Type B pancreatic cell (in vitro differentiated cells): ENCODE measurements at regions not wholly inside any gene's neighbourhood (a gene's known extent, or its start where the extent isn't known, plus 50 kb on each side); places are given as distances from the start of the nearest gene placed in this dataset.

Experiments
- DNase-seq: peaks from one replicate; pipeline ENCODE4 v3.0.0; 2021; ENCODE audit warnings: mixed read lengths; ENCODE audit not compliant: unreplicated experiment; ENCODE audit errors: extremely low spot score
- H3K27ac Mint-ChIP-seq: 2 replicates; pipeline ENCODE4 v1.8.0; 2021; ENCODE audit warnings: mild to moderate bottlenecking, mixed read lengths
- H3K27me3 Mint-ChIP-seq: 2 replicates; pipeline ENCODE4 v1.8.0; 2021; ENCODE audit warnings: mixed read lengths
- H3K36me3 Mint-ChIP-seq: 2 replicates; pipeline ENCODE4 v1.8.0; 2021; ENCODE audit warnings: mixed read lengths
- H3K4me1 Mint-ChIP-seq: one replicate; pipeline ENCODE4 v1.8.0; 2021; ENCODE audit warnings: mixed read lengths; ENCODE audit not compliant: unreplicated experiment
- H3K4me3 Mint-ChIP-seq: 2 replicates; pipeline ENCODE4 v1.8.0; 2021; ENCODE audit warnings: mild to moderate bottlenecking, mixed read lengths
- H3K9me3 Mint-ChIP-seq: 2 replicates; pipeline ENCODE4 v1.8.0; 2021; ENCODE audit warnings: mixed read lengths
- CTCF ChIP-seq: fragments of 200-600 bp; sonication (generic); conservative IDR thresholded peaks from 2 replicates; pipeline ENCODE4 v1.5.0; 2021; ENCODE audit warnings: antibody characterized with exemption, mild to moderate bottlenecking

- no peak overlapping the region for H3K27ac Mint-ChIP-seq
- H3K9me3 Mint-ChIP-seq, result peaks cover 9% of the 10 kb centered on the region
- H3K4me3 Mint-ChIP-seq, result no peak overlapping the region
- H3K4me1 Mint-ChIP-seq, result peaks cover 17% of the 10 kb centered on the region
- H3K36me3 Mint-ChIP-seq, result peaks cover 3% of the 10 kb centered on the region
- TF ChIP-seq CTCF, result no peak
- DNase-seq, result no peak
- no peaks in the 10 kb centered on the region for H3K27me3 Mint-ChIP-seq
Measured at GRCh38 chr5:107808671-107809137, 138.0 kb upstream of the EFNA5 start.

- no peak for TF ChIP-seq CTCF
- Mint-ChIP-seq H3K27me3 (no peaks in the 10 kb centered on the region), H3K27ac (no peak overlapping the region), H3K4me1 (peaks cover 17% of the 10 kb centered on the region), H3K4me3 (no peak overlapping the region), H3K36me3 (peaks cover 3% of the 10 kb centered on the region), H3K9me3 (peaks cover 5% of the 10 kb centered on the region)
- no peak for DNase-seq
Measured at GRCh38 chr5:107807431-107807830, 136.7 kb upstream of the EFNA5 start.

GRCh38 chr5:107806705-107807104 is 136.0 kb upstream of the EFNA5 start:
- peaks cover 5% of the 10 kb centered on the region for H3K9me3 Mint-ChIP-seq
- H3K27me3 Mint-ChIP-seq, result no peaks in the 10 kb centered on the region
- peaks cover 17% of the 10 kb centered on the region for H3K4me1 Mint-ChIP-seq
- H3K36me3 Mint-ChIP-seq, result peaks cover 3% of the 10 kb centered on the region
- no peak for DNase-seq
- no peak overlapping the region for H3K27ac Mint-ChIP-seq
- TF ChIP-seq CTCF, result no peak
- H3K4me3 Mint-ChIP-seq, result no peak overlapping the region

- DNase-seq, result no peak
- H3K36me3 Mint-ChIP-seq, result peaks cover 3% of the 10 kb centered on the region
- H3K4me3 Mint-ChIP-seq, result no peak overlapping the region
- no peak overlapping the region for H3K27ac Mint-ChIP-seq
- H3K4me1 Mint-ChIP-seq, result peaks cover 17% of the 10 kb centered on the region
- H3K9me3 Mint-ChIP-seq, result peaks cover 5% of the 10 kb centered on the region
- no peak for TF ChIP-seq CTCF
- no peaks in the 10 kb centered on the region for H3K27me3 Mint-ChIP-seq
Measured at GRCh38 chr5:107806271-107806670, 135.5 kb upstream of the EFNA5 start.

- Mint-ChIP-seq H3K4me3 (no peak overlapping the region), H3K27ac (no peak overlapping the region), H3K36me3 (peaks cover 3% of the 10 kb centered on the region), H3K27me3 (no peaks in the 10 kb centered on the region), H3K4me1 (peaks cover 17% of the 10 kb centered on the region), H3K9me3 (peaks cover 5% of the 10 kb centered on the region)
- no peak for DNase-seq
- no peak for TF ChIP-seq CTCF
Measured at GRCh38 chr5:107805824-107806223, 135.1 kb upstream of the EFNA5 start.

- DNase-seq, result no peak
- Mint-ChIP-seq H3K4me1 (peaks cover 17% of the 10 kb centered on the region), H3K4me3 (no peak overlapping the region), H3K27me3 (no peaks in the 10 kb centered on the region), H3K36me3 (peaks cover 3% of the 10 kb centered on the region), H3K27ac (no peak overlapping the region), H3K9me3 (peaks cover 5% of the 10 kb centered on the region)
- TF ChIP-seq CTCF, result no peak
Measured at GRCh38 chr5:107805166-107805565, 134.4 kb upstream of the EFNA5 start.
